ENCODE measurements at regions not wholly inside any gene's neighbourhood (a gene's known extent, or its start where the extent isn't known, plus 50 kb on each side); places are given as distances from the start of the nearest gene placed in this dataset.
"Not testable (repeated sequence)": the region's sequence is repeated elsewhere in the genome, so short reads cannot be mapped to it uniquely, and the experiment has no call there.

- in situ Hi-C loops (cut with HindIII; ENCODE audit: low sequenced_read_pairs), result not testable (repeated sequence)
Observed at GRCh38 chr10:23866985-23867384, 342.0 kb upstream of the KIAA1217 start.

DNA sequence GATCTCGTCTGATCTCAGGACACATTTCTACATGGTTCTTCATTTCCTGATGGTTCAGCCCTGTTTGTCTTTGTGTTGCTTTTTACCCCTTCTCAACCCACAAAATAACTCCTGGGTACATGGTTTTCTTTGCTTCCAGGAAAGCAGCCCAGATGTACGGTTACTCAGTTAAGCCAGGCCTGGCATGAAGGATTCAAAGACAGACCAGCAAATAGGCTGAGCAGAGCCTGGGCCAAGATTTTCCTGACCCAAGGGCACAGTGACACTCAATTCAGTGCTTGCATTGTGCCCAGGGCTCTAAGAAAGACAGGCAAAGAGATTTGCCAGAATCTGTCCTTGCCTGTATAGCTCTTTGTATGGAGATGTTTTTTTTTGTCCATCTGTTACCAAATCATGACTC lies 340.8 kb upstream of the KIAA1217 start:
- in situ Hi-C loops (cut with HindIII; ENCODE audit: low sequenced_read_pairs), result no loop called here

DNA sequence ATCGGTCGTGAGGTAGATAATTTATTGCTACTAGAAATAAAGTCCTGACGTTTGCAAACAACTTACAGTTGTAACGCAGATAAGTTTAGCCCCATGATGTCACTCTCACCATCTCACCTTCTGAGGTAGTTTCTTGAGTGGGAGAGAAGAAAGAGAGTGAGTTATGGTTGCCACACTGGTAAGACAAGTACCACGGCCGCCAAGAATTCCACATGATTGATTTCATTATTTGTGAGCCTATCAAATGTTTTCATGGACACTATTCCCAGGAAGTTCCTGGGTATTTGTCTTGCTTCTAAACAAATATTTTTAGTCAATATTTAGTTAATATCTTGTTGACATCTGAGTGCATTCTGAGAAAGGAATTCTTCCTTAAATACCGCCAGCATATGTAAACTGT lies 339.4 kb upstream of the KIAA1217 start:
- in situ Hi-C loops (cut with HindIII; ENCODE audit: low sequenced_read_pairs), result no loop called here

DNA sequence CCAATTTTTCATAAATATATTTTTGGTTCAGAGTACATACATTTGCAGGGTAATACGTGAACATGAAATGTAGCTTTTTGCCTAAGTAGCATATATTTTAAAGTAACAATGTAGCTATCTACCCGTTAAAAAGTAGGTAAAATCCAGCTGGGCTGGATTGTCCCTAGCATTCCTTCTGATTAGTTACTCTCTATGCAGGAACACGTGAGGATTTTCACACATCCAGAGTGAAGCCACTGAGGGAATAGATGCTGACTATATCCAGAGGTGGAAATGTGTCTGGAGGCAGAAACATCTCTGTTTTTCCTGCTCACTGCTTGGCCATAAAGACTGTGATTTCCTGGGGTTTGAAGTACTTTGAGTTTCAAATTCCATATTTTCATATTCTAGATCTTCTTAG lies 338.9 kb upstream of the KIAA1217 start:
- in situ Hi-C loops (cut with HindIII; ENCODE audit: low sequenced_read_pairs), result no loop called here

- in situ Hi-C loops (cut with HindIII; ENCODE audit: low sequenced_read_pairs), result no loop called here
Observed at GRCh38 chr10:23870651-23871610, 338.0 kb upstream of the KIAA1217 start.

GRCh38 chr10:23872290-23872689 lies 336.6 kb upstream of the KIAA1217 start:
- in situ Hi-C loops (cut with HindIII; ENCODE audit: low sequenced_read_pairs), result no loop called here

- in situ Hi-C loops (cut with HindIII; ENCODE audit: low sequenced_read_pairs), result no loop called here
Observed at GRCh38 chr10:23877791-23878320, 331.1 kb upstream of the KIAA1217 start.

GRCh38 chr10:23884670-23885069 lies 324.3 kb upstream of the KIAA1217 start:
- in situ Hi-C loops (cut with HindIII; ENCODE audit: low sequenced_read_pairs), result no loop called here

DNA sequence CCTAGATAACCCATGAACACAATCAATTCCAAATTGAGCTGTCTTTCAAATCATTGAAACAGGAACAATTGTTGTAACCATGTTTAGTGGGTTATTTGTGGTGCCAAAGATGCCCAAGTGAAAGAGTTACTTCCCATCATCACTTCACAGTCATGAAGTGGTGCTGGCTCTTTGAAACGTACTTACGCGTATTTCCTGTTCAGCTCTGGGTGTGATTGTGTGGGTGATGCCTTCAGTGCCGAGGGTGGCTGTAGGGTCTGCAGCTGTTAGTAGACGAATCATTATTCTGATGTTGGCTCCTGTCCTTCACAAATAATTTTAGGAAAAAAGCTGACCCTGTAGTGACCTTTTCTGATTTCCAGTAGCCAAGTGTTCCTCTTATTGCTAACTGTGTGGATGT lies 323.1 kb upstream of the KIAA1217 start:
- in situ Hi-C loops (cut with HindIII; ENCODE audit: low sequenced_read_pairs), result no loop called here

GRCh38 chr10:23886355-23886754 lies 322.6 kb upstream of the KIAA1217 start:
- in situ Hi-C loops (cut with HindIII; ENCODE audit: low sequenced_read_pairs), result no loop called here

- in situ Hi-C loops (cut with HindIII; ENCODE audit: low sequenced_read_pairs), result no loop called here
Observed at GRCh38 chr10:23891301-23891700, 317.6 kb upstream of the KIAA1217 start.

DNA sequence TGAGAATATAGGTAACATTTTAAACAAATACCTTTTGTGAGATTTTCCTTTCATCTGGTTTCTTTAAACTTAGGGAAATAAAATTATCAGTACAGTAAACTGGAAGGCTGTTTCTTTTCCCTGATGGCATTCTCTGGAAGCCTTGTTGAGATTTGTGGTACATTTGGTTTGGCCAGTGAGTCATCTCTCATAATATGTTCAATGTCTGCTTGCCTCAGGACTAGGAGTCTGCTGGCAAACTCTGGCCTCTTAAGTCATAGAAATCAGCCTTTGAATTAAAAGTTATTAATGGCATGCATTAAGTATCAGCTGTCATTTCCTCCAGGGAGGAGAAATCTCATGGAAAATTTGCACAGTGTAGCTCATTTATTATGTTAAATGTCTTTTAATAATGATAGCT lies 316.6 kb upstream of the KIAA1217 start:
- in situ Hi-C loops (cut with HindIII; ENCODE audit: low sequenced_read_pairs), result no loop called here

GRCh38 chr10:23897267-23897666 lies 311.7 kb upstream of the KIAA1217 start:
- in situ Hi-C loops (cut with HindIII; ENCODE audit: low sequenced_read_pairs), result no loop called here

DNA sequence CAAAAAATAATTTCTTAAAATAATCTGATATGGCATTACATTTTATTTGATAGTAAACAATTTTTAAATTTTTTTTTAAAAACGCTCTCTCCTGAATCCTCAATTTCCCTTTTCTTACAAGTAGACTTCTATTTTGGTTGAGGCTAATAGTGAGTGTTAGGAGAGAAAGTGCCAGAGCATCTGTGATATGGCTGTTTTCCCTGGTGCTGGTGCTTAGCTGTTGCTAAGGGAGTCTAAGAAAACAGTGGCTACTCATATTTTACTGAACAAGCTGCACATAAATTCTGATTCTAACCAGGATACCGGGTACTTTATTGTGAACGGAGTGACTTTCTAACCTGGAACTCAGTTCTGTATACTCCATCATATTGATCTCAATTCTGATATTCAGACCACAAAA lies 311.1 kb upstream of the KIAA1217 start:
- in situ Hi-C loops (cut with HindIII; ENCODE audit: low sequenced_read_pairs), result no loop called here

DNA sequence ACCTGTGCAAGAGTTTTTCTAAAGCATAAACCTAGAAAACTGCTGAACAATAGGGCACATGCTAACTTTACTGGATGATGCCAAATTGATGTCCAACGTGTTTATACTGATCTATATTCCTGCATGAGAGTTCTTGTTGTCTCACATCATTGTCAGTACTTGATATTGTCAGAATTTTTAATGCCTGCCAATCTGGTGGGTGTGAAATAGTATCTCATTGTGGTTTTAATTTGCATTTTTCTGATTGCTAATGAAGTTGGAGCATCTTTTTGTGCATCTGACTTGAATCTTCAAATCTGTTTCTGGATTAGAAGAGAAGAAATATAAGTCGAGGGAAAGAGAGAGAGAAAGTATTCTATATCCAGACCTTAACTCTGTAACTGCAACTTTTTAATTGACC lies 309.8 kb upstream of the KIAA1217 start:
- in situ Hi-C loops (cut with HindIII; ENCODE audit: low sequenced_read_pairs), result no loop called here

DNA sequence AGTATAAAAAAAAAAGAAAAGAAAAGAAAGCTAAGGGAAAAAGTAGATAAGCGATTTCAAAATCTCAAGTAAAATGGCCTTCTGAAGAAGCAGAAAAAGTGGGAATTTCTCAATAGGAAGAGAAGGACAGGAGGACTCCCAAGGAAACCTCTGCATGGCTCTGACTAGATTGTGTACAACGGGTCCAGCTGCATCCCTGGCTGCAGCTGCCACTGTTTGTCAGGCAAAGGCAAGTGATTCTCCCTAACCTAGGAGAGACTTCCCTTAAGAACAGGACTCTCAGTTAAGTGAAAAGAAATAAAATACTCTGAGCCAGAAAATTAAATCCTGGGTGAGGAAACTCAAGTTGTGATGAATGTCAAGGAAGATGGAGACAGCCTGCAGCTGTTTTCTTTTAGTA lies 298.6 kb upstream of the KIAA1217 start:
- in situ Hi-C loops (cut with HindIII; ENCODE audit: low sequenced_read_pairs), result no loop called here

DNA sequence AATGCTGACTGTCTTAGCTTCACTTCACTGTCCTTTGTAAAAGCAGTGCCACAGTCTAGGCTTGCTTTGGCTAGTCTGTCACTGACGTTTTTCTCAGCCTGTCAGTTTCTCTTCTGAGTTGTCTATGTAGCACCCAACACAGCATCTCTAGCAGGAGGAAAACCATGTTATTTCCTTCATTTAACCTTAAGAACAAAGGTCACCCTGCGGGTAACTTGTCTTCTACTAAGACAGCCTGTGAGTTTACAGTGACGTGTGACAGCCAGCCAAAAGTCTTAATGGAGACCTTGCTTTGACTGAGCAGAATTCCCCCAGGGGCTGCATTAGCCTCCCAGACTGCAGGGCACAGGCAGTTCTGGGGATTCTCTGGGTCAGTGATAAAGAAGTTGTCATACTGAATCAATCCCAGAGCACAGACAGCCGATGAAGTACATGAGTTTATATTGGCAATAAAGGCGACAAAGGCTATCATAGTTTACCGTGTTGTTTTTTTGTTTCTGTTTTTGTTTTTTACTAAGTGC lies 296.0 kb upstream of the KIAA1217 start:
- in situ Hi-C loops (cut with HindIII; ENCODE audit: low sequenced_read_pairs), result no loop called here

- in situ Hi-C loops (cut with HindIII; ENCODE audit: low sequenced_read_pairs), result no loop called here
Observed at GRCh38 chr10:23914641-23915040, 294.3 kb upstream of the KIAA1217 start.

DNA sequence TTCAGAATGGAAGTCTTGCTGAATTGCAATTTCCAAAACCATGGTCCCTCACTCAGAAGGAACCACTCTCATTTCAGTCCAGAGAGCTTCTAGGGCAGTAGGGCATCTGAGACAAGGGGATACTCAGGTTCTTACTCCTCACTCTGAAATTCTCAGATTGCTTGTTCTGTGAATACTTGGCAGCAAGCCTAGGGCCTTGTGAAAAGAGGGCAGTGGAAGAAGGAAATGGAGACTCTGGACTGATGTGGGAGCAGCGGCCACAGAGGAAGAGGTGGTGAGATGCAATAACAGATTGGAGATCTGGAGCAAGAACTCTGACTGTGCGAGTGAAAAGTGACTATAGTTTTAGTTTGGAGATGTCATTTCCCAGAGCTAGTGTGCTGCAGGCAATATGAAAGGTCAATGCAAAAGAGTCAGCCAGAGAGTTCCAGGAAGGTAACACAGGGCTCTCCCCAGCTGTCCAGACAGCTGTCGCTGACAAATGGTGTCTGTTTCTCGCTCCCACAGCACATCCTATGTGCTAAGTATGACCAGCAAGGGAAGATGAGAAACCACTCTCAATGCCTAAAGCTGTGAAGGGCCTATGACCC lies 291.6 kb upstream of the KIAA1217 start:
- in situ Hi-C loops (cut with HindIII; ENCODE audit: low sequenced_read_pairs), result no loop called here

DNA sequence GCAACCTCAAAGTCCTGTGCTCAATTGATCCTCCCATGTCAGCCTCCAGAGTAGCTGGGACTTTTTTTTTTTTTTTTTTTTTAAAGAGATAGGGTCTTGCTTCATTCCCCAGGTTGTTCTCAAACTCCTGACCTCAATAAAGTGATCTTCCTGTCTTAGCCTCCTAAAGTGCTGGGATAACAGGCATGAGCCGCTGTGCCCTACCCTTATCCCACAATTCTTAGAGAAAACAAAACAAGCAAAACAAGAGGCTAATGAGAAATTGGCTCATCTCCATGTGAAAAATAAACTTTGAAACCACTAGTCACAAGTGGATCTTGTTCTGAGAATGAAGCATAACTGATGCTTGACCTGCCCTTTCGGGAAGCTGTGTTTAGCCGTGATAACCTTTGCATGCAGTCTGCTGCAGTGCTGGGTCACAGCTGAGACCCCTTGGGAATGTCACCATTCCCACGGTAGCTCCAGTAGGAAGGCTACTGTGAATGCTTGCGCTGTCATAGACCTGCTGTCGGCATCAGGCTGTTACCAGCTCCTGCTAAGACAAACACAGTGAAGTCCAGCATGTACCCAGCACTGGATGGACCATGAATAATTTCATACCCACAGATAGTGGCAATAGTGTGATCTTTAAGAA lies 290.7 kb upstream of the KIAA1217 start:
- in situ Hi-C loops (cut with HindIII; ENCODE audit: low sequenced_read_pairs), result no loop called here

DNA sequence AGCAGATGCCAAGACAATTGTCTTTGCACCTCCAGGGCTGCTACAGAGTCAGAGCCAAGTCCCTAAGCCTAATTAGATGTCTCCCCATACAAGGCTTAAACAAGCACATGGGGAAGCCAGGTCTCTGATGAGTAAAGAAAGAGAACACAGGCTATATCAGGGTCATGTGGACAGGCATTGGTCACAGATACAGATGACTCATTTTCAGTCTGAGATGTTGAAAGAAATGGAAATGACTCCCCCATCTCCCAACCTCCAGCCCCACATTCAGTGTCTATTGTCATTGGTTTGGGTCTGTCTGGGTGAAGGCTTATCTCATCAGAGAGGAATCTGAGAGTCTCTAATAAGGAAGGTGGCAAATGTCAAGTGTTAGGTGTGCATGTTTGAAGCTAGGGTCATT lies 290.1 kb upstream of the KIAA1217 start:
- in situ Hi-C loops (cut with HindIII; ENCODE audit: low sequenced_read_pairs), result no loop called here

Measured in endothelial cell of hepatic sinusoid (primary cell).